Breast epithelium (tissue), 3 donors: ENCODE measurements at regions not wholly inside any gene's neighbourhood (a gene's known extent, or its start where the extent isn't known, plus 50 kb on each side); places are given as distances from the start of the nearest gene placed in this dataset.

Experiments
- POLR2A ChIP-seq: fragments of 450-650 bp; IDR thresholded peaks from one replicate; pipeline ENCODE4 v1.6.1; 2016; ENCODE audit warnings: antibody characterized with exemption, mild to moderate bottlenecking, moderate library complexity
- POLR2AphosphoS5 ChIP-seq, 3 donors: sonication (generic); formaldehyde crosslinking; IDR thresholded peaks; one replicate each; pipeline ENCODE4 v1.6.1; 2017; ENCODE audit warnings: antibody characterized with exemption in 3 of 3

- TF ChIP-seq POLR2AphosphoS5 (IDR thresholded peaks at IDR 0.05) (no peak), POLR2A (no peak)
These were observed 95.9 kb upstream of the CCDC71L start for GRCh38 chr7:106756884-106757283.
